DND-41 (cell line): ENCODE measurements at regions not wholly inside any gene's neighbourhood (a gene's known extent, or its start where the extent isn't known, plus 50 kb on each side); places are given as distances from the start of the nearest gene placed in this dataset.
A peak's percentile ranks its signal among the peaks of the same experiment; 100 is the strongest.

Source experiments
- ATAC-seq: fragments of 200-7000 bp; cut with Tn5 transposase; 3 replicates; pipeline ENCODE4 v1.9.1; 2021; ENCODE audit warnings: low read depth; ENCODE audit not compliant: insufficient read depth
- DNase-seq: peaks from one replicate; pipeline ENCODE4 v3.0.0-alpha.2; 2020
- H2AFZ ChIP-seq: 2 replicates; pipeline ENCODE4 v1.6.0; 2012; ENCODE audit warnings: low read depth, low read length
- H3K27ac ChIP-seq: 2 replicates; pipeline ENCODE4 v1.5.1; 2012; ENCODE audit warnings: low read length, inconsistent platforms
- H3K27me3 ChIP-seq: fragments of 200-600 bp; sonication (generic); 2 replicates; pipeline ENCODE4 v1.6.0; 2012; ENCODE audit warnings: low read length, mild to moderate bottlenecking, inconsistent platforms; ENCODE audit not compliant: insufficient read depth, poor library complexity
- H3K36me3 ChIP-seq: 2 replicates; pipeline ENCODE4 v1.5.1; 2012; ENCODE audit warnings: low read length, inconsistent platforms; ENCODE audit not compliant: insufficient read depth
- H3K4me1 ChIP-seq: 2 replicates; pipeline ENCODE4 v1.5.1; 2012; ENCODE audit warnings: mild to moderate bottlenecking, low read length; ENCODE audit not compliant: insufficient read depth
- H3K4me2 ChIP-seq: 2 replicates; pipeline ENCODE4 v1.6.0; 2012; ENCODE audit warnings: mild to moderate bottlenecking, moderate library complexity, low read length, inconsistent platforms; ENCODE audit not compliant: insufficient read depth
- H3K4me3 ChIP-seq, 2 experiments: fragments of 200-600 bp in 1 of 2; shearing (Covaris generic) in 1 of 2; 2 replicates each; pipeline ENCODE4 v1.5.1; 2012 to 2016; ENCODE audit warnings: inconsistent platforms in 2 of 2, low read length in 2 of 2, mild to moderate bottlenecking in 2 of 2, low read depth in 1 of 2, moderate library complexity in 1 of 2
- H3K79me2 ChIP-seq: 2 replicates; pipeline ENCODE4 v1.6.0; 2012; ENCODE audit warnings: low read length, inconsistent platforms; ENCODE audit not compliant: insufficient read depth
- H3K9ac ChIP-seq: 2 replicates; pipeline ENCODE4 v1.6.0; 2012; ENCODE audit warnings: low read depth, mild to moderate bottlenecking, inconsistent platforms, low read length, moderate library complexity
- H3K9me3 ChIP-seq: 2 replicates; pipeline ENCODE4 v1.5.1; 2012; ENCODE audit warnings: low read length, moderate library complexity, mild to moderate bottlenecking, inconsistent platforms; ENCODE audit not compliant: insufficient read depth, severe bottlenecking
- H4K20me1 ChIP-seq: 2 replicates; pipeline ENCODE4 v1.6.0; 2012; ENCODE audit warnings: low read length; ENCODE audit not compliant: insufficient read depth
- CTCF ChIP-seq: IDR thresholded peaks from 2 replicates; pipeline ENCODE4 v1.5.1; 2012; ENCODE audit warnings: borderline replicate concordance, low read length, moderate library complexity, mild to moderate bottlenecking; ENCODE audit not compliant: poor library complexity, severe bottlenecking; ENCODE audit errors: extremely low read depth
- EZH2 ChIP-seq: IDR thresholded peaks from 3 replicates; pipeline ENCODE4 v1.6.1; 2012; ENCODE audit warnings: borderline replicate concordance, low read depth, mild to moderate bottlenecking, moderate library complexity, low read length, inconsistent platforms; ENCODE audit not compliant: severe bottlenecking

GRCh38 chr11:87722756-87723565 lies 452.3 kb downstream of the RAB38 start:
- no peaks in the 10 kb centered on the region for H3K27me3 ChIP-seq
- ATAC-seq (peak; percentile 58; the same call in 2 of the 3 replicates), DNase-seq (peak; percentile 28)
- no peaks in the 10 kb centered on the region for H3K79me2 ChIP-seq
- TF ChIP-seq CTCF (peak; percentile 77), EZH2 (no peak)
- no peak overlapping the region for H2AFZ ChIP-seq
- no peak overlapping the region for H3K9ac ChIP-seq
- no peak overlapping the region for H3K27ac ChIP-seq
- no peaks in the 10 kb centered on the region for H3K4me1 ChIP-seq
- H4K20me1 ChIP-seq: no peaks in the 10 kb centered on the region
- no peak overlapping the region for H3K4me2 ChIP-seq
- no peaks in the 10 kb centered on the region for H3K36me3 ChIP-seq
- H3K4me3 ChIP-seq: no peak overlapping the region
- no peaks in the 10 kb centered on the region for H3K9me3 ChIP-seq

GRCh38 chr11:87719326-87720073 lies 455.7 kb downstream of the RAB38 start:
- Histone ChIP-seq H3K4me3 (no peak overlapping the region), H3K9ac (no peak overlapping the region)

GRCh38 chr11:87712802-87713202 lies 462.4 kb downstream of the RAB38 start:
- no peaks in the 10 kb centered on the region for H3K9me3 ChIP-seq
- no peak overlapping the region for H2AFZ ChIP-seq
- no peak overlapping the region for H3K4me2 ChIP-seq
- H3K36me3 ChIP-seq: no peaks in the 10 kb centered on the region
- no peak overlapping the region for H3K9ac ChIP-seq
- H3K27ac ChIP-seq: no peak overlapping the region
- no peaks in the 10 kb centered on the region for H3K27me3 ChIP-seq
- no peak for ATAC-seq
- no peak for TF ChIP-seq EZH2
- no peak for TF ChIP-seq CTCF
- H4K20me1 ChIP-seq: no peaks in the 10 kb centered on the region
- H3K79me2 ChIP-seq: no peaks in the 10 kb centered on the region
- no peaks in the 10 kb centered on the region for H3K4me1 ChIP-seq
- H3K4me3 ChIP-seq: no peak overlapping the region
- DNase-seq: no peak

More at GRCh38 chr11:87719326-87720073, 455.7 kb downstream of the RAB38 start:
- Histone ChIP-seq H4K20me1 (no peaks in the 10 kb centered on the region), H3K27ac (no peak overlapping the region), H3K4me2 (no peak overlapping the region), H3K9me3 (no peaks in the 10 kb centered on the region), H3K27me3 (no peaks in the 10 kb centered on the region), H3K79me2 (no peaks in the 10 kb centered on the region), H3K36me3 (no peaks in the 10 kb centered on the region), H2AFZ (no peak overlapping the region), H3K4me1 (no peaks in the 10 kb centered on the region)
- TF ChIP-seq CTCF (no peak), EZH2 (no peak)
- ATAC-seq (no peak), DNase-seq (no peak)
